ENCODE measurements at regions not wholly inside any gene's neighbourhood (a gene's known extent, or its start where the extent isn't known, plus 50 kb on each side); places are given as distances from the start of the nearest gene placed in this dataset.

GRCh38 chr9:38227061-38227540 is 158.1 kb upstream of the SHB start:
- DNase-seq = no peak
- no peaks in the 10 kb centered on the region for H3K9me3 ChIP-seq
- intact Hi-C loops (cut with DNase I; ENCODE audit: low total_unique reads) = no loop called here
- peaks cover 0 to 60% (median 6%) of the 10 kb centered on the region in 7 donors for H3K27me3 ChIP-seq (replicated peaks in 1 of 7)
- peak overlapping the region in 1 of 8 donors; percentile 52 for H3K4me3 ChIP-seq
- H3K4me1 ChIP-seq = peaks cover 0 to 20% (median 12%) of the 10 kb centered on the region in 6 donors
- peak overlapping the region in 3 of 8 donors; percentile 9 to 21 (median 18) for H3K27ac ChIP-seq
- 1 to 4% (median 2%) methylated on average over 11 to 12 of the region's 12 CpGs for WGBS, 5 donors
- H3K36me3 ChIP-seq = no peaks in the 10 kb centered on the region
- TF ChIP-seq POLR2A (IDR thresholded peaks at IDR 0.05) (no peak), POLR2AphosphoS5 (IDR thresholded peaks at IDR 0.05) (peak; percentile 36 to 41 (median 39))

- WGBS, 5 donors = 11 to 24% (median 17%) methylated on average over 11 of the region's 11 CpGs
These were observed 157.5 kb upstream of the SHB start for GRCh38 chr9:38226491-38226951.

GRCh38 chr9:38224941-38225340 is 155.9 kb upstream of the SHB start:
- H3K27ac ChIP-seq = no peak overlapping the region
- intact Hi-C loops (cut with DNase I; ENCODE audit: low total_unique reads) = no loop called here
- H3K36me3 ChIP-seq = no peaks in the 10 kb centered on the region
- H3K27me3 ChIP-seq (replicated peaks in 1 of 7) = peaks cover 0 to 60% (median 6%) of the 10 kb centered on the region in 7 donors
- H3K4me1 ChIP-seq = peaks cover 0 to 20% (median 12%) of the 10 kb centered on the region in 6 donors
- DNase-seq = no peak
- 80 to 95% (median 93%) methylated on average over 6 of the region's 6 CpGs for WGBS, 5 donors
- H3K4me3 ChIP-seq = no peak overlapping the region
- no peak for TF ChIP-seq POLR2A (IDR thresholded peaks at IDR 0.05)
- TF ChIP-seq CTCF (IDR thresholded peaks at IDR 0.05 in 8 of 11, conservative IDR thresholded peaks at IDR 0.05 in 3 of 11) = no peak
- no peak for TF ChIP-seq POLR2AphosphoS5 (IDR thresholded peaks at IDR 0.05)
- no peaks in the 10 kb centered on the region for H3K9me3 ChIP-seq

More at GRCh38 chr9:38226491-38226951, 157.5 kb upstream of the SHB start:
- no peak for DNase-seq
- no peaks in the 10 kb centered on the region for H3K36me3 ChIP-seq
- no peaks in the 10 kb centered on the region for H3K9me3 ChIP-seq
- H3K4me1 ChIP-seq = peaks cover 0 to 20% (median 12%) of the 10 kb centered on the region in 6 donors
- no peak for TF ChIP-seq CTCF (IDR thresholded peaks at IDR 0.05 in 8 of 11, conservative IDR thresholded peaks at IDR 0.05 in 3 of 11)
- no peak for TF ChIP-seq POLR2A (IDR thresholded peaks at IDR 0.05)
- no peak for TF ChIP-seq POLR2AphosphoS5 (IDR thresholded peaks at IDR 0.05)
- intact Hi-C loops (cut with DNase I; ENCODE audit: low total_unique reads) = no loop called here
- peaks cover 0 to 60% (median 6%) of the 10 kb centered on the region in 7 donors for H3K27me3 ChIP-seq (replicated peaks in 1 of 7)
- H3K4me3 ChIP-seq = peak overlapping the region in 1 of 8 donors; percentile 52
- H3K27ac ChIP-seq = no peak overlapping the region

- no peaks in the 10 kb centered on the region for H3K4me1 ChIP-seq
- H3K27ac ChIP-seq = no peak overlapping the region
- peaks cover 0 to 4% (median 0%) of the 10 kb centered on the region in 8 donors for H3K9me3 ChIP-seq
- intact Hi-C loops (cut with DNase I; ENCODE audit: low total_unique reads) = no loop called here
- no peak overlapping the region for H3K4me3 ChIP-seq
- 90 to 96% (median 93%) methylated on average over 1 of the region's 1 CpG for WGBS, 5 donors
- TF ChIP-seq POLR2A (IDR thresholded peaks at IDR 0.05) = no peak
- DNase-seq = no peak
- no peaks in the 10 kb centered on the region for H3K27me3 ChIP-seq (replicated peaks in 1 of 7)
- H3K36me3 ChIP-seq = no peaks in the 10 kb centered on the region
These were observed 147.5 kb upstream of the SHB start for GRCh38 chr9:38216572-38216971.

- no peak for TF ChIP-seq CTCF (IDR thresholded peaks at IDR 0.05 in 8 of 11, conservative IDR thresholded peaks at IDR 0.05 in 3 of 11)
- TF ChIP-seq POLR2AphosphoS5 (IDR thresholded peaks at IDR 0.05) = no peak
- no peak for TF ChIP-seq POLR2A (IDR thresholded peaks at IDR 0.05)
- intact Hi-C loops (cut with DNase I; ENCODE audit: low total_unique reads) = no loop called here
- no peak overlapping the region for H3K27ac ChIP-seq
- no peaks in the 10 kb centered on the region for H3K27me3 ChIP-seq (replicated peaks in 1 of 7)
- H3K36me3 ChIP-seq = no peaks in the 10 kb centered on the region
- peaks cover 0 to 4% (median 0%) of the 10 kb centered on the region in 8 donors for H3K9me3 ChIP-seq
- H3K4me1 ChIP-seq = no peaks in the 10 kb centered on the region
- H3K4me3 ChIP-seq = no peak overlapping the region
- no peak for DNase-seq
- 32 to 51% (median 38%) methylated on average over 3 of the region's 3 CpGs for WGBS, 5 donors
These were observed 146.4 kb upstream of the SHB start for GRCh38 chr9:38215465-38215864.

All from spleen (tissue), 11 donors.